B cell (primary cell): ENCODE measurements at regions not wholly inside any gene's neighbourhood (a gene's known extent, or its start where the extent isn't known, plus 50 kb on each side); places are given as distances from the start of the nearest gene placed in this dataset.

Experiments
- CTCF ChIP-seq: fragments of 200-600 bp; IDR thresholded peaks from one replicate; pipeline ENCODE4 v1.8.0; 2022; ENCODE audit warnings: antibody characterized with exemption, mild to moderate bottlenecking
- EZH2 ChIP-seq: IDR thresholded peaks from 2 replicates; pipeline ENCODE4 v1.6.1; 2012; ENCODE audit warnings: borderline replicate concordance, low read depth, mild to moderate bottlenecking, moderate library complexity, low read length; ENCODE audit not compliant: insufficient read depth, poor library complexity, severe bottlenecking

- TF ChIP-seq CTCF: no peak
- no peak for TF ChIP-seq EZH2
Measured at GRCh38 chr6:84456803-84457202, 229.4 kb upstream of the CEP162 start.
